Iris pigment epithelial cell (primary cell): ENCODE measurements at regions not wholly inside any gene's neighbourhood (a gene's known extent, or its start where the extent isn't known, plus 50 kb on each side); places are given as distances from the start of the nearest gene placed in this dataset.
A peak's percentile ranks its signal among the peaks of the same experiment; 100 is the strongest.

Experiments
- DNase-seq: peaks from one replicate; pipeline ENCODE4 v3.0.0-alpha.2; 2011; ENCODE audit warnings: low read depth

GRCh38 chr4:125693228-125693627 is 378.5 kb downstream of the FAT4 start:
- DNase-seq: no peak

- DNase-seq: peak; percentile 51
Observed at GRCh38 chr4:125702406-125702805, 387.7 kb downstream of the FAT4 start.

GRCh38 chr4:125703443-125703842 is 388.7 kb downstream of the FAT4 start:
- peak; percentile 61 for DNase-seq

GRCh38 chr4:125704726-125705125 is 390.0 kb downstream of the FAT4 start:
- DNase-seq: peak; percentile 74

- DNase-seq: no peak
Observed at GRCh38 chr4:125705681-125706080, 390.9 kb downstream of the FAT4 start.

GRCh38 chr4:125707397-125707796 is 392.6 kb downstream of the FAT4 start:
- no peak for DNase-seq

GRCh38 chr4:125710766-125711165 is 396.0 kb downstream of the FAT4 start:
- no peak for DNase-seq

GRCh38 chr4:125714049-125714448 is 399.3 kb downstream of the FAT4 start:
- DNase-seq: no peak

GRCh38 chr4:125714845-125715244 is 400.1 kb downstream of the FAT4 start:
- DNase-seq: no peak

GRCh38 chr4:125719987-125720386 is 405.2 kb downstream of the FAT4 start:
- DNase-seq: no peak

- no peak for DNase-seq
Observed at GRCh38 chr4:125722009-125722408, 407.3 kb downstream of the FAT4 start.

GRCh38 chr4:125725957-125726525 is 411.3 kb downstream of the FAT4 start:
- DNase-seq: no peak

GRCh38 chr4:125727931-125728330 is 413.2 kb downstream of the FAT4 start:
- peak; percentile 37 for DNase-seq

- peak; percentile 98 for DNase-seq
Observed at GRCh38 chr4:125728568-125728967, 413.8 kb downstream of the FAT4 start.

GRCh38 chr4:125729171-125729570 is 414.4 kb downstream of the FAT4 start:
- DNase-seq: no peak

- no peak for DNase-seq
Observed at GRCh38 chr4:125732632-125733031, 417.9 kb downstream of the FAT4 start.

- DNase-seq: no peak
Observed at GRCh38 chr4:125734504-125734903, 419.7 kb downstream of the FAT4 start.

GRCh38 chr4:125735102-125735501 is 420.3 kb downstream of the FAT4 start:
- DNase-seq: peak; percentile 98

GRCh38 chr4:125736057-125736456 is 421.3 kb downstream of the FAT4 start:
- peak; percentile 74 for DNase-seq

- DNase-seq: peak; percentile 50
Observed at GRCh38 chr4:125739760-125740159, 425.0 kb downstream of the FAT4 start.

GRCh38 chr4:125741825-125742452 is 427.2 kb downstream of the FAT4 start:
- DNase-seq: peak; percentile 51

GRCh38 chr4:125744891-125745364 is 430.2 kb downstream of the FAT4 start:
- DNase-seq: no peak

- no peak for DNase-seq
Observed at GRCh38 chr4:125749354-125749753, 434.6 kb downstream of the FAT4 start.

- no peak for DNase-seq
Observed at GRCh38 chr4:125750399-125750798, 435.6 kb downstream of the FAT4 start.
